Neural cell (in vitro differentiated cells): ENCODE measurements at regions not wholly inside any gene's neighbourhood (a gene's known extent, or its start where the extent isn't known, plus 50 kb on each side); places are given as distances from the start of the nearest gene placed in this dataset.

Source experiments
- H2AFZ ChIP-seq: fragments of 200-600, 300-800 bp; sonication (generic), shearing (Covaris generic); 2 replicates; pipeline ENCODE4 v1.6.0; 2014; ENCODE audit warnings: low read depth, mild to moderate bottlenecking, antibody characterized with exemption, low read length, moderate library complexity
- H3F3A ChIP-seq: fragments of 200-600 bp; shearing (Covaris generic); 2 replicates; pipeline ENCODE4 v1.6.1; 2016; ENCODE audit warnings: mild to moderate bottlenecking, moderate library complexity, mixed read lengths, antibody characterized with exemption, low read length; ENCODE audit not compliant: insufficient read depth, poor library complexity, severe bottlenecking
- H3K27ac ChIP-seq: fragments of 200-600, 300-800 bp; sonication (generic), shearing (Covaris generic); 2 replicates; pipeline ENCODE4 v1.5.1; 2014; ENCODE audit warnings: mild to moderate bottlenecking, low read length, moderate library complexity
- H3K27me3 ChIP-seq: fragments of 300-800, 200-600 bp; sonication (generic), shearing (Covaris generic); 2 replicates; pipeline ENCODE4 v1.6.0; 2014; ENCODE audit warnings: mild to moderate bottlenecking, low read depth, low read length, moderate library complexity; ENCODE audit not compliant: insufficient read depth
- H3K36me3 ChIP-seq: fragments of 300-800, 200-600 bp; sonication (generic), shearing (Covaris generic); 2 replicates; pipeline ENCODE4 v1.5.1; 2014; ENCODE audit warnings: mild to moderate bottlenecking, antibody characterized with exemption, low read length, moderate library complexity; ENCODE audit not compliant: insufficient read depth
- H3K4me2 ChIP-seq: fragments of 300-800, 200-600 bp; sonication (generic), shearing (Covaris generic); 2 replicates; pipeline ENCODE4 v1.6.0; 2014; ENCODE audit warnings: mild to moderate bottlenecking, low read length
- H3K4me3 ChIP-seq: fragments of 300-800, 200-600 bp; sonication (generic), shearing (Covaris generic); 2 replicates; pipeline ENCODE4 v1.5.1; 2014; ENCODE audit warnings: mild to moderate bottlenecking, low read length, moderate library complexity
- H3K79me2 ChIP-seq: fragments of 200-600 bp; shearing (Covaris generic); replicated peaks from 2 replicates; pipeline ENCODE4 v1.6.0; 2014; ENCODE audit warnings: mild to moderate bottlenecking, low read length, moderate library complexity; ENCODE audit not compliant: insufficient read depth
- H3K9ac ChIP-seq: fragments of 300-800, 200-600 bp; sonication (generic), shearing (Covaris generic); 2 replicates; pipeline ENCODE4 v1.6.1; 2016; ENCODE audit warnings: mild to moderate bottlenecking, low read length, mixed read lengths
- H3K9me2 ChIP-seq: fragments of 200-600 bp; shearing (Covaris generic); 2 replicates; pipeline ENCODE4 v1.6.1; 2016; ENCODE audit warnings: mild to moderate bottlenecking, low read length, mixed read lengths; ENCODE audit not compliant: insufficient read depth
- H3K9me3 ChIP-seq: fragments of 200-600, 300-800 bp; sonication (generic), shearing (Covaris generic); 2 replicates; pipeline ENCODE4 v1.6.1; 2016; ENCODE audit warnings: mild to moderate bottlenecking, mixed run types, low read length, moderate library complexity, mixed read lengths
- H4K20me1 ChIP-seq: fragments of 200-600 bp; shearing (Covaris generic); 2 replicates; pipeline ENCODE4 v1.6.1; 2016; ENCODE audit warnings: mild to moderate bottlenecking, mixed run types; ENCODE audit not compliant: insufficient read depth
- CTCF ChIP-seq: fragments of 450-650 bp; IDR thresholded peaks from 2 replicates; pipeline ENCODE4 v1.5.1; 2014; ENCODE audit warnings: antibody characterized with exemption, mild to moderate bottlenecking, moderate library complexity; ENCODE audit not compliant: poor library complexity, severe bottlenecking
- EP300 ChIP-seq: fragments of 450-650 bp; conservative IDR thresholded peaks from 2 replicates; pipeline ENCODE4 v1.6.1; 2014; ENCODE audit warnings: antibody characterized with exemption, mild to moderate bottlenecking, moderate library complexity; ENCODE audit not compliant: poor library complexity, severe bottlenecking
- EZH2 ChIP-seq: fragments of 200-600, 300-800 bp; shearing (Covaris generic), sonication (generic); IDR thresholded peaks from 2 replicates; pipeline ENCODE4 v1.6.1; 2014; ENCODE audit warnings: antibody characterized with exemption, low read length, borderline replicate concordance, mild to moderate bottlenecking; ENCODE audit not compliant: insufficient read depth, poor library complexity, severe bottlenecking
- MXI1 ChIP-seq: fragments of 450-650 bp; conservative IDR thresholded peaks from 2 replicates; pipeline ENCODE4 v1.6.1; 2014; ENCODE audit warnings: antibody characterized with exemption, mild to moderate bottlenecking; ENCODE audit not compliant: poor library complexity, severe bottlenecking
- POLR2AphosphoS5 ChIP-seq: IDR thresholded peaks from 2 replicates; pipeline ENCODE4 v1.6.1; 2012
- RAD21 ChIP-seq: fragments of 450-650 bp; conservative IDR thresholded peaks from 2 replicates; pipeline ENCODE4 v1.6.1; 2014; ENCODE audit warnings: antibody characterized with exemption, mild to moderate bottlenecking, moderate library complexity
- SMC3 ChIP-seq: fragments of 450-650 bp; conservative IDR thresholded peaks from 2 replicates; pipeline ENCODE4 v1.6.1; 2014; ENCODE audit warnings: antibody characterized with exemption, mild to moderate bottlenecking, moderate library complexity; ENCODE audit not compliant: poor library complexity
- TAF1 ChIP-seq: IDR thresholded peaks from 2 replicates; pipeline ENCODE4 v1.6.1; 2012; ENCODE audit warnings: low read depth
- TF ChIP-seq, protein P1 (sequence below): IDR thresholded peaks from 2 replicates; pipeline ENCODE4 v1.6.1; 2012; ENCODE audit warnings: borderline replicate concordance

GRCh38 chr3:31210068-31210645 is 315.7 kb upstream of the GADL1 start:
- no peaks in the 10 kb centered on the region for H4K20me1 ChIP-seq
- H3K27ac ChIP-seq, result no peak overlapping the region

GRCh38 chr3:31213869-31214486 is 318.7 kb upstream of the STT3B start:
- Histone ChIP-seq H3K27ac (no peak overlapping the region), H3K79me2 (no peaks in the 10 kb centered on the region), H3F3A (no peaks in the 10 kb centered on the region), H3K9me3 (no peaks in the 10 kb centered on the region), H3K4me3 (no peak overlapping the region), H3K9ac (no peak overlapping the region), H2AFZ (no peak overlapping the region), H3K4me2 (no peak overlapping the region), H4K20me1 (no peaks in the 10 kb centered on the region), H3K36me3 (no peaks in the 10 kb centered on the region), H3K27me3 (no peaks in the 10 kb centered on the region), H3K9me2 (no peaks in the 10 kb centered on the region)
- TF ChIP-seq, protein P1, sequence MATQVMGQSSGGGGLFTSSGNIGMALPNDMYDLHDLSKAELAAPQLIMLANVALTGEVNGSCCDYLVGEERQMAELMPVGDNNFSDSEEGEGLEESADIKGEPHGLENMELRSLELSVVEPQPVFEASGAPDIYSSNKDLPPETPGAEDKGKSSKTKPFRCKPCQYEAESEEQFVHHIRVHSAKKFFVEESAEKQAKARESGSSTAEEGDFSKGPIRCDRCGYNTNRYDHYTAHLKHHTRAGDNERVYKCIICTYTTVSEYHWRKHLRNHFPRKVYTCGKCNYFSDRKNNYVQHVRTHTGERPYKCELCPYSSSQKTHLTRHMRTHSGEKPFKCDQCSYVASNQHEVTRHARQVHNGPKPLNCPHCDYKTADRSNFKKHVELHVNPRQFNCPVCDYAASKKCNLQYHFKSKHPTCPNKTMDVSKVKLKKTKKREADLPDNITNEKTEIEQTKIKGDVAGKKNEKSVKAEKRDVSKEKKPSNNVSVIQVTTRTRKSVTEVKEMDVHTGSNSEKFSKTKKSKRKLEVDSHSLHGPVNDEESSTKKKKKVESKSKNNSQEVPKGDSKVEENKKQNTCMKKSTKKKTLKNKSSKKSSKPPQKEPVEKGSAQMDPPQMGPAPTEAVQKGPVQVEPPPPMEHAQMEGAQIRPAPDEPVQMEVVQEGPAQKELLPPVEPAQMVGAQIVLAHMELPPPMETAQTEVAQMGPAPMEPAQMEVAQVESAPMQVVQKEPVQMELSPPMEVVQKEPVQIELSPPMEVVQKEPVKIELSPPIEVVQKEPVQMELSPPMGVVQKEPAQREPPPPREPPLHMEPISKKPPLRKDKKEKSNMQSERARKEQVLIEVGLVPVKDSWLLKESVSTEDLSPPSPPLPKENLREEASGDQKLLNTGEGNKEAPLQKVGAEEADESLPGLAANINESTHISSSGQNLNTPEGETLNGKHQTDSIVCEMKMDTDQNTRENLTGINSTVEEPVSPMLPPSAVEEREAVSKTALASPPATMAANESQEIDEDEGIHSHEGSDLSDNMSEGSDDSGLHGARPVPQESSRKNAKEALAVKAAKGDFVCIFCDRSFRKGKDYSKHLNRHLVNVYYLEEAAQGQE, result no peak
- TF ChIP-seq CTCF (no peak), EP300 (no peak), MXI1 (no peak), TAF1 (no peak), RAD21 (no peak), EZH2 (no peak), POLR2AphosphoS5 (no peak)

More at GRCh38 chr3:31210068-31210645, 315.7 kb upstream of the GADL1 start:
- H3K79me2 ChIP-seq, result no peaks in the 10 kb centered on the region
- H3K4me2 ChIP-seq, result no peak overlapping the region
- no peak for TF ChIP-seq CTCF
- no peak for TF ChIP-seq EP300
- no peak for TF ChIP-seq EZH2
- TF ChIP-seq, protein P1, result no peak
- no peak for TF ChIP-seq SMC3
- TF ChIP-seq MXI1, result no peak
- TF ChIP-seq TAF1, result no peak
- no peak for TF ChIP-seq RAD21
- TF ChIP-seq POLR2AphosphoS5, result no peak
- no peaks in the 10 kb centered on the region for H3K9me2 ChIP-seq
- no peak overlapping the region for H2AFZ ChIP-seq
- H3F3A ChIP-seq, result no peaks in the 10 kb centered on the region
- H3K9me3 ChIP-seq, result no peaks in the 10 kb centered on the region
- no peaks in the 10 kb centered on the region for H3K36me3 ChIP-seq
- no peak overlapping the region for H3K4me3 ChIP-seq
- H3K9ac ChIP-seq, result no peak overlapping the region
- no peaks in the 10 kb centered on the region for H3K27me3 ChIP-seq
